GM21786 (cell line): ENCODE measurements at regions not wholly inside any gene's neighbourhood (a gene's known extent, or its start where the extent isn't known, plus 50 kb on each side); places are given as distances from the start of the nearest gene placed in this dataset.

Source experiments
- ATAC-seq: cut with Tn5 transposase; IDR thresholded peaks from one replicate; pipeline ENCODE4 v1.9.1; 2021; ENCODE audit not compliant: unreplicated experiment

DNA sequence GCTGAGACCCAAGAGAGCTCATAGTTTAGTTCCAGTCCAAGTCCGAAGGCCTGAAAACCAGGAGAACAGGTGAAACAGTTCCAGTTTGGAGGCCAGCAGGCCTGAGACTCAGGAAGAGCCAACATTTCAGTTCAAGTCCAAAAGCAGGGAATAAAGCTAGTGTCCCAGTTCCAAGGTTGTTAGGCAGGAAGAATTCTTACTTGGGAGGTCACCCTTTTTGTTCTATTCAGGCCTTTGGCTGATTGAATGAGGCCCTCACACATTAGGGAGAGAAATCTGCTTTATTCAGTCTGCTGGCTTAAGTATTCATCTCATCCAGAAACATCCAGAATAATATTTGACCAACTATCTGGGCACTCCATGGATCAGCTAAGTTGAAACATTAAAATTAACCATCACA, 294.6 kb downstream of the PCNX1 start:
- ATAC-seq: no peak

DNA sequence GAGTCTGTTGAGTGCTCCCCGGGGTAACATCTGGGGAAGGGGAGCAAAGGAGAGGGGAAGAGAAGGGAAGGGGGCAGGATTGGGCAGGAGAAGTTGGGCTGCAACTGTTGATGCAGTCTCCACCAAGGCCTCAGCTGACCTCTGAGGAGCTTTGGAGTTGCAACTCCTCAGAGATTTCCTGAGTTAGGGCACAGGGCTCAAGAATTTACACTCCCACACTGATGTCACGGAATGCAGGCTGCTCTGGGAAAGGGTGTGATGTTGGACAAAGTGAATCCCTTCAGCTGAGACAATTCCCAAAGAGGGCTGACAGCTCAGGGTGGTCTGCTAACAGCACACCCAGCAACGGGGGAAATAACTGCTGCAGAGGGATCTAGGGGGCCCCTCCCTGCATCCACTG, 295.6 kb downstream of the PCNX1 start:
- ATAC-seq: no peak

DNA sequence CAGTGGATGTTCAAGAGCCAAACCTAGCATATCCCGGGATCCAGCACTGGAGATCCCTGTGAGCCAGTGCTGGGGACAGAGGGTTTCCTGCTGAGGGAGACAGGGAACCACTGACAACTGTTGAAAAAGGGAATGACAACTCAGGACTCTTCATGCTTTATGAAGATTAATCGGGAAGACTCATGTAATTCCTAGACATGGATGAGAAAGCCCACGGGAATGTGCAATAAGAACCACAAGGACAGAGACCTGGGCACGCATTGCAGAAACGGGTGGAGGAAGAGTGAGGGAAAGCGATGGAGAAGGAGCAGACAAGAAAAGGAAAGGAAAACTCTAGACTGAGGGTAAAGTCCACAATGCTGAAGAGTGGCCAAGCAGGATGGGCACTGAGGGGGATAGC, 296.0 kb downstream of the PCNX1 start:
- no peak for ATAC-seq

DNA sequence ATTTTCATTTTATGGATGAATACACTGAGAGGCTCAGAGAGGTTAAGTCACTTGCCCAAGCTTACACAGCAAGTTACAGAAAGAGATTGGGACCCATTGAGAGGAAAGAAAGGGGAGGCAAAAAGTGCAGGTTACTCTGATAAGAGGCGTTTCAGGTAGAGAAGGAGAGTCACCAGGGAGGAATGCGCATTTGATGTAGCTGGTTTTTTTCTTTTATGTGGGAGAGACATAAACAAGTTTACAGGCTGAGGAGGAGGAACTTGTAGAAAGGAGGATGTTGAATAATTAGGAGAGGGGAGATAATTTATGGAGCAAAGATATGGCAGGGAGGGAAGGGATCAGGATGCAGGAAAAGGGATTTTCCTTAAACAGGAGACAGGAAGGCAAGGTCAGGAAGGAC, 297.0 kb downstream of the PCNX1 start:
- ATAC-seq: no peak

DNA sequence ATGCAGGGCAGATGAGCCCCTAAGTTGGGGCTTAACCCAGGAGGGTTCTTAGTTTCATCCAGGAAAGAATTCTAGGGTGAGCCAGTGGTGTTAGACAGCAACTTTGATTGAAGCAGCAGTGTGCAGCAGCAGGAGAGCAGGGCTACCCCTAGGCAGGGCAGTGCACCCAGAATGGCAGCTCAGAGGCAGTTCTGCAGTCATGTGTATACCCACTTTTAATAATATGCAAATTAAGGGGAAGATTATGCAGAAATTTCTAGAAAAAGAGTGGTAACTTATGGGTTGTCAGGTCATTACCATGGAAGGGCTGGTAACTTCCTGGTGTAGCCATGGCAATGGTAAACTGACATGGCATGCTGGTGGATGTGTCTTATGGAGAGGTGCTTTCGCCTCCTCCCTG, 297.5 kb downstream of the PCNX1 start:
- no peak for ATAC-seq

DNA sequence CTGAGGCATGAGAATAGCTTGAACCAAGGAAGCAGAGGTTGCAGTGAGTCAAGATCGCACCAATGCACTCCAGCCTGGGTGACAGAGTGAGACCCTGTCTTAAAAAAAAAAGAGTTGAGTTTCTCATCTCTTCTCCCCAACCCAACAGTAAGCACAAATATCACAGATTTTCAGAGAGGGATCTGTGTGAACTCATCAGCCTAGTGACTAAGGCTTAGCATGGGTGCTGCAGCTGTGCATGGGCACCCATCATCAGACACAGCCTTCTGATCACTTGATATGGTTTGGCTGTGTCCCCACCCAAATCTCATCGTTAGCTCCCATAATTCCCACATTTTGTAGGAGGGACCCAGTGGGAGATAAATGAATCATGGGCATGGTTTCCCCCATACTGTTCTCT, 298.9 kb downstream of the PCNX1 start:
- ATAC-seq: no peak

DNA sequence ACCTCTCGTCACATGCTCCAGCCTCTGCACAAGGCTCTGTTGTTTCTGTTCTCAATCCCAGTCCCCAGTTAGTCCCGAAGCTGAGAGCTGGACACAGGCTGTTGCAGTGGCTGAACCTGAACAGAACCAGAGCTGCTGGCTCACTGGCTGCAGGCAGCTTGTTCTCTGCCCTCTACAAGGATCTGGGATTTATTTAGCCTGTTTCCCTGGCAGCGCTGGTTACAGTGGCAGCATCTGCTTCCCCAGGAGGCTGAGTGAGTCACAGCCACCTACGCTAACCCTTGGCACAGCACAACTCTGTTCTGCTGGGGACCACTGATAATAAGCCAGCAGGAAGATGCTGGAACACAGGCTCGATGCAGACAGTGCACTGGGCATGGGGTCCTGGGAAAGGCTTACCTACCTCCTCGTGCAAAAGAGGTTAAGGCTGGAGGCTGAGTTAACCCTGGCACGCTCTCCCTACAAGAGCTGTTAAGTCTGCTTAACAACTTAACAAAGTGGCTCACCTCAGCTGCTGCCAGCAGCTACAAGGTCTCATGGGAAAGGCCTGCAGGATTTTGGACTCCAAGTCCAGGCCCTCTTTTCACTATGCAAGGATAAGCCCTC, 299.6 kb downstream of the PCNX1 start:
- no peak for ATAC-seq

DNA sequence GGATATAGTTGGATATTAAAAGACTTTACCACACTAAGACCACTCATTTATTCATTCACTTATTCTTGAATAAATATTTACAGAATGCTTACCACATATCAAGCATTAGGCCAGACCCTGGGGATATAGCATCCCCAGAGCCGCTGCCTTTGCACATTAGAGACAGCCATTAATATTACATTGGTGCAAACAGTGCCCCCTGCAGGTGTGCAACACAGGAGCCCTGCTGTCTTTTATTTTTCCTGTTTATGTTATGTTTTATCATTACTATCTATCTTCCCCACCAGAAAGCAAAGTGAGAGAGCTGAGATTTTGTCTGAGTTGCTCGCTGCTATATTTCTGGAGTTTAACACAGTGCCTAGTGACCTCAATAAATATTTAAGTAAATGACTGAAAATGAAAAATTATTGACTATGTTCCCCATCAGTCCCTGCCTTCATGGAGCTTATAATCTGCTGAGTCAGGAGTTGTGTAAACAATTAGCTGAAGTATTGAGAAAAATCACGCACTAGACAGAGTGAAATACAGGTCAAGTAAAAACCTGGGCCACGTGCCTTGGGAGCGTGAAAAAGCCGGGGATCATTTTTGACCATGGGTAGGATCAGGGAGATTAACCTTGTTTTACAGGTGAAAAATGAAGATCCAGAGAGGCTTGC, 301.6 kb downstream of the PCNX1 start:
- no peak for ATAC-seq

DNA sequence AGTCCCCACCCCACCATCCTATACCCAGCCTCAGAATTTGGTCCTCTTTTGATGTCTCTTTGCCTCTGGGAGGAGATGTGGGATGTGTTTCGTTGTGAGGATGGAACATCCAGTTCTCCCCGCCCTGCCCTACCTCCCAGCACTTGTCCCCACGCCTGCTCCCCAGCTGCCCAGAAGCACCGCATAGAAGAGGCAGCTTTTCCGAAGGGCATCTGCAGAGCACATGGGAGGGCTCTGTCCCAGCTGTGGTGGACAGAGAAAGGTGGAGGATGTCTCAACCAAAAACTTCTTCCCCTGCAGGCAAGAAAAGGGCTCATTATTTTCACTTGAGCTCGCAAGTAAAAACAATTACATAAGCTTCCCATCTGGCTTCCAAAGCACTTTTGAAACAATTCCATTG, 302.6 kb downstream of the PCNX1 start:
- ATAC-seq: no peak

DNA sequence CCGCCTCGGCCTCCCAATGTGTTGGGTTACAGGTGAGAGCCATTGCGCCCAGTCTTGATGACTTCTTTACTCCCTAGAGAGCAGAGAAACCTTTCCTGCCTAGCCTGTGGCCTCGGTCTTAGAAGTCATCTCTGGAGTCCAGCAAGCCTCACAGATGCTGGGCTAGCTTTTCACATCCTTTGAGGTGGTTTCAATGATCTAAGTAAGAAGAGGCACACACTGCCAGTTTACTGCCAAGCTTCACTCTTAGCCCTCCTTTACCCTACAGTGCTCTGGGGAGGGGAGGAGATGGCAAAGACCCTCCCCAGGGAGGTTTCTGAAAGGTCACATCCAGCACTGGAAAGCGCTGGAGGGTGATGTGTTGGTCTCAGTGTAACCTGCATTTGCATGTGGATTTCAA, 304.8 kb downstream of the PCNX1 start:
- no peak for ATAC-seq

DNA sequence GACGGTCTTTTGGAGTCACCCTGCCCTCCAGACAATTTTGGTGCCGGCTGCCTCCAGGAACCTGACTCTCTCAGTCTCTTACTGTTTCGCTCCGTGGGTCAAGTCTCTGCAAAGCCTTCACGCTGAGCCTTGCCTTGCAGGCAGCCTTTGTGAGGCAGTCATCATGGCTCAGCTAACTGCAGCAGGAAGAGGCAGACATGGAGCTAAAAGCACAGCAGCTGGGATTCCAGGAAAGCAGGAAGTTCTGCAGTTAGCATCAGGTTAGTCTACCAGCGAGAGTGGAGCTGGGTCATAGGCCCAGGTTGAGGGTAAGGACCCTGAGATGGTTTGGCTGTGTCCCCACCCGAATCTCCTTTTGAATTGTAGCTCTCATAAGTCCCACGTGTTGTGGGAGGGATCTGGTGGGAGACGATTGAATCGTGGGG, 305.4 kb downstream of the PCNX1 start:
- ATAC-seq: no peak

DNA sequence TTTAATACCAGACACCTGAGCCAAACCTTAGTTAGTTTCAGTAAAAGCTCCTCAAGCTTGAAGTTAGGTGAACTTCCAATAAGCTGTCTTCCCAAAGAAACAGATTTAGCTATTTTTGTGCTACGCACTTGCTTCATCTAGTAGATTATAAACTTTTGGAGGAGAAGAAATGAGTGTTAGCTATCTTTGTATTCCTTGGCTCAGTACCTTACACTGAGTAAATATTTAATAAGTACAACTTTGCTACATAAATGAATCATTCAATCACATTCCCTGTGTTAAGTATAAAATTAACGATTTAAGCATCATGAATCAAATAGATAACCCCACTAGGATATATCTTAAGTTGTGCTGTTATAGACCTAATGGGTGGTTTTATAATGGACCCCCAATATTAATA, 307.0 kb downstream of the PCNX1 start:
- no peak for ATAC-seq

DNA sequence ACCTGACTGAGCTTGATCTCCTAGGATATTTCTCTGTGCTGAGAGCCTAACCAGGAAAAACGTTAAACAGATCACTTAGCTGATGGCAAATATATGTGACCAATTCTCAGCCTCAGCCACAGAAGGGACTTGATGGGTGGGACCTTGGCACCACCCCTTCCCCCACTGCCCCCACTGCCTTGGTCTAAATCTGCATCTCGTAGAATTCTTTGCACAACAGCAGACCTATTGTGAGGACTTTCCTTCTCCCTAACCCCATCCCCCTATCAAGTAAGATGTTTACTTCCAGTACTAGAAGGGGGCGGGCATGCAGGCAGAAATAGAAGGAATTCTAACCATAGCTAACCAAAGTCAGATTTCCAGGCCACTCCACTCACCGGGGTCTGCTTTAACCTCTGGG, 313.2 kb downstream of the PCNX1 start:
- ATAC-seq: no peak

DNA sequence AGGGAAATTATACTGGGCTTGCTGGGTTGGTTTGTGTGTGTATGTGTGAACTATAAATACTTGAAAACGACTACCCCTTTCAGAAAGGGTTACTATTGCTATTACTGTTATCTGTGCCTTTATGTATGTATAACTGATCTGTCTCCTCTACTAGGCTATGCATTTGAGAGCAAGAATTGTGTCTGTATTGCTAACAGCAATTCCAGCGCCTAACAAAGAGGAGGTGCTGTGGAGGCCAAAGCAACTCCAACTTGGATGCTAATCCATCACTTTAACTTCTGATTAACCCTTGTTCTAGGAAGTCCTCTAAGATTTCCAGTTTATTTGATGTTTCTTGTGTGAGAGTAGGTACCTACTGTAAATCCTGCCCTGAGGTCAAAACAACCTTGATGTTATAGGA, 313.9 kb downstream of the PCNX1 start:
- no peak for ATAC-seq

DNA sequence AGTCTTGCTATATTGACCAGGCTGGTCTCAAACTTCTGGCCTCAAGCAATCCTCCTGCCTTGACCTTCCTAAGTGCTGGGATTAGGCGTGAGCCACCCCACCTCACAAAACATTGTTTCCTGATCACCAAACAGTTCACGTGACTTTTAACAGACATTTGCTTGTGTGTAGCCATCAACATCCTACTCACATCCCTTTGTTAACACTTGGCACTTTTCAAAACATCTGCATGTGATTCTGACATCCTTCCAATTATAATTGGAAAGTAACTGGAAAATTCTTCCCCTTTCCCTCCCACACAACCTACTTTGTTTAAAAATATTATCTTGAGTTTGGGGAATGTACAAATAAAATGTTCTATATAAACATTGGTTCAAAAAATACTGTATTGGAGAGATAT, 317.9 kb downstream of the PCNX1 start:
- no peak for ATAC-seq

DNA sequence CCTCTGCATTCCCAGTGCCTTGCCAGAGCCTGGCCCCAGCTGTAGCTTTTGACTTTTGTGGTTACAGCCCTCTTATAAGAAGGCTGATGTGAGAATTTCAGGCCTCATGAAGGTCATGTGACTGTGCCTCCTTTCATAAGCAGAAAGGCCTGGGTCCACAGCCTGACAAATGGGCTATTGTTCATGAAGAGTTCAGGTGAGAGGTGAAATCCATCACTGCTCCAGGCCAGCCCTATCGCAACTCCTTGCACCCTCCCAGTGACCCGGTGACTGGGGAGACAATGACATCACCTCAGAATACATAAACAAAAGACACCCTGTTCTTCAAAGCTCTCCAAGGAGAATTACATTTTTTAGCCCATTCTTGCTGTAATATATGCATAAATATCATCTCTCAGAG, 321.5 kb downstream of the PCNX1 start:
- ATAC-seq: no peak

DNA sequence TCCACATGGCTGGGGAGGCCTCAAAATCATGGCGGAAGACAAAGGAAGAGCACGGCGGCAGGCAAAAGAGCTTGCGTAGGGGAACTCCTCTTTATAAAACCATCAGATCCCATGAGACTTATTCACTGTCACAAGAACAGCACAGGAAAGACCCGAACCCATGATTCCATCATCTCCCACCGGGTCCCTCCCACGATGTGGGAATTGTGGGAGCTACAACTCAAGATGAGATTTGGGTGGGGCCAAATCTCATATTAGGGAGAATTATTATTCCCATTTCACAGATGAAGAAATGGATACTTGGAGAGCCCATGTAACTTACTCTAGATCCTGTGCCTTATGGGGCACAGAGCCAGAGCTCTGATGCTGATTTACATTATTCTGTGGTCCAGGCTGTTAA, 322.6 kb downstream of the PCNX1 start:
- no peak for ATAC-seq

DNA sequence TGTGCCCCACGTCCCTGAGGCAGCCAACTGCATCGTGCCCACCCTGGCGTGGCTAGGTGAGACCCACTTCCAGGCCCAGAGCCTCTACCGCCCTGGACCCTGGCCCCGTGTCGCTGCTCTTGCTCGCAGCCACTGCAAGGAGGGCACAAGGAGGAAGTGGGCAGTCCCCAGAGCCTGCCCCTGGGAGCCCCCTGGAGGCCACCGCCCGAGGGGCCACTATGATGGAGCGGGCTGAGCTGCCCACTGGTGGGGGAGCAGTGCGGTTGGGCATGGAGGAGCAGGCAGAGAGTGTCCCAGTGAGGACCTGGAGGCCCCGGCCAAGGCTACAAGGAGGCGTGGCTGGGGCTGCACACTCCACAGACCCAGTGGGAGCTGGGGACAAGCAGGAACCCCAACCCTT, 323.6 kb downstream of the PCNX1 start:
- ATAC-seq: no peak

DNA sequence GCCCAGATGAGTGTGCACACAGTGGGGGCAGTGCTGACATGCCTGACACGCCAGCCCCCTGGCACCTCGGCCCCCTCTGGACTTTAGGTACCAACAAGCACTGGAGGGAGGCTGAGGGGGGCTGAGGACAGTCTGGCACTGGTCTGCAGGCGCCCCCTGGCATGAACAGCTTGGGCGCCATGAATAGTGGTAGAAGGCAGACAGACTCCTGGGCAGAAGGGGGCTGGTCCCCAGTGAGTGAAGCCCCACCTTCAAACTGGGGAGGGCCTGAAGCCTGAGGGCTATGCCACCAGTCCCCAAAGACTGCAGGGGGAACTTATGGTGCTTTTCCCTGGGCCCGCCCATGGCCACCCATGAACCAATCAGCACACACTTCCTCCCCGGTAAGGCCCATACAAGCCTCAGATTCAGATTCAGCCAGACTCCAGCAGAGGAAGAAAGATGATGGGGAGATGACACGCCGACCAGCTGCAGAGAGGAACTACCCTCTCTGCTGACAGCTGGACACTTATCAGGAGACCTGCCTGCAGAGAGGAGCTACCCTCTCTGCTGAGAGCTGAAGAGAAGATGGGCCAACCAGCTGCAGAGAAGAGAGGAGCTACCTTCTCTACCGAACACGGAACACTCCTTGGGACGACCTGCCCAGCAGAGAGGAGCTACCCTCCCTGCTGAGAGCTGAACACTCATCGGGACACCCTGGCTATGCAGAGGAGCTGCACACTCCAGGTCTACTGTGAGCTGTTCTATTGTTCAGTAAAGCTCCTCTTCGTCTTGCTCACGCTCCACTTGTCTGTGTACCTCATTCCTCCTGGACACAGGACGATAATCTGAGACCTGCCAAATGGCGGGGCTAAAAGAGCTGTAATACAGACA, 324.5 kb downstream of the PCNX1 start:
- ATAC-seq: peak; percentile 52

DNA sequence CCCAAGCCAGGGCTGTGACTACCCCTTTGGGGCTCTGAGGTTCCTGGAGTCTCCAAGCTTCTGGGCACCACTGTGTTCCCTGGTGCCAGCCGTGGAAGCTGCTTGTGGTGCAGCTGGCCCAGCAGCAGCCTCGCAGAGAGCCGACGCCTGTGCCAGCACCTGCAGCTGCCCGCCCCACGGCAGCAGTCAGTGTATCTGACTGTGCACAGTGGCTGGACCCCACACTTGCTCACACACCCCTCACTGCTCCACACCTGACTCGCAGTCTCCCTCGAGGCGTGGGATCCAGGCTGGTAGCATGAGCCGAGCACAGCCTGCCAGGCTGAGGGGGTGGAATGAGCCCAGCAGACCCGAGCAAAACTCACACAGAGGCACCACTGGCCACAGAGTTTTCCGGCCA, 325.2 kb downstream of the PCNX1 start:
- ATAC-seq: no peak

DNA sequence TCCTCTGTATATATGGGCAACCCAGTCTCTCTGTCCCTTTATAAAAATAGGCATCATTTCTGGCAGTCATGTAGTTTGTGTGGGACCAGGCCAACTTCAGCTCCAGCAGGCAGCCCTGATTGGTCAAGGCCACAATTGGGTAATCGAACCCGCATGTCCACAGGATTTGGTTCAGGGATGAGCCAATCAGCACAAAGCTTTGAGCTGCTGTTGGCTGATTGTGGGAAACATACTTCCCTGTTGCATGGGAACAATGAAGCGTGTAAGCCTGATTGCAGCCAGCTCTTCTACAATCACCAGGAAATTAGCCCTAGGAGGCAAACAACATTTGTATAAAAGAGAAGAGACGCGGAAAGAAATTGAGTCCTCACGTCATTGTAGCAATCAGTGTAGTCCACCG, 328.6 kb downstream of the PCNX1 start:
- no peak for ATAC-seq

DNA sequence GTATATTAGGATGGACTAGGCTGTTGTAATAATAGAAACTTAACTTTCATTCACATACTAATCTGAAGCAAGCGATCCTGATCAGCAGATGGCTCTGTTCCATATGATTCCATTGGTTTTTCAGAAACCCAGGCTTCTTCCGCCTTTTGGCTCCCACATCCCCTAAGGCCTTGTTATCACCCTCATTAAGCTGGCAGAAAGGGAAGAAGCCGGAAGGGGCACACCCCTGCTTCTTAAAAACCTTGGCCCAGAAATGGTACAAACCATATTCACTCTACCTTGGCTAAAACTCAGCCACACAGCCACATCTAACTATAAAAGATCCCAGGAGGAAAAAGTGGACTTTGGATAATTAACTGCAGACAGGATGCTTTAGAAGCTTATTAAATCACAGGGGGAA, 329.2 kb downstream of the PCNX1 start:
- ATAC-seq: no peak
